ENCODE measurements at regions not wholly inside any gene's neighbourhood (a gene's known extent, or its start where the extent isn't known, plus 50 kb on each side); places are given as distances from the start of the nearest gene placed in this dataset.

- TF ChIP-seq CTCF (IDR thresholded peaks at IDR 0.05) (no peak), POLR2A (IDR thresholded peaks at IDR 0.05) (no peak)
Observed at GRCh38 chr3:46119253-46119652, 88.9 kb downstream of the CCR1 start.

Data from esophagus squamous epithelium (tissue), 4 donors.